OCI-LY7 (cell line): ENCODE measurements at regions not wholly inside any gene's neighbourhood (a gene's known extent, or its start where the extent isn't known, plus 50 kb on each side); places are given as distances from the start of the nearest gene placed in this dataset.

Experiments
- BruUV-seq: library from RNA; stranded (reverse); fragments of 400-500 nt; replicated peaks from 2 replicates; lab custom pipeline; 2021; lab: Mats Ljungman, UMichigan
- CTCF ChIA-PET: fragments of 300-600 bp; sonication (Branson Sonifier 250); formaldehyde crosslinking; loops from one replicate; lab custom pipeline; 2022; ENCODE audit warnings: antibody characterized with exemption; ENCODE audit not compliant: unreplicated experiment; lab: Charles Lee
- POLR2A ChIA-PET: fragments of 300-600 bp; sonication (Branson Sonifier 250); formaldehyde crosslinking; loops from one replicate; lab custom pipeline; 2022; ENCODE audit warnings: antibody characterized with exemption; lab: Charles Lee
- DNase-seq: peaks from one replicate; pipeline ENCODE4 v3.0.0-alpha.2; 2015; ENCODE audit warnings: low spot score
- H2AFZ ChIP-seq: fragments of 200-600 bp; sonication (generic), shearing (Covaris generic); 2 replicates; pipeline ENCODE4 v1.6.1; 2014; ENCODE audit warnings: mild to moderate bottlenecking, antibody characterized with exemption, low read length, moderate library complexity
- H3K27ac ChIP-seq: fragments of 200-600 bp; sonication (generic); 2 replicates; pipeline ENCODE4 v1.5.1; 2014; ENCODE audit warnings: mixed run types, low read depth, mild to moderate bottlenecking, moderate library complexity, low read length, inconsistent platforms; ENCODE audit not compliant: poor library complexity, severe bottlenecking
- H3K36me3 ChIP-seq: fragments of 200-600 bp; sonication (generic); 2 replicates; pipeline ENCODE4 v1.6.1; 2014; ENCODE audit warnings: mild to moderate bottlenecking, antibody characterized with exemption, low read length, moderate library complexity, mixed read lengths; ENCODE audit not compliant: insufficient read depth
- H3K4me1 ChIP-seq: fragments of 200-600 bp; sonication (generic); 2 replicates; pipeline ENCODE4 v1.5.1; 2014; ENCODE audit warnings: mild to moderate bottlenecking, low read length; ENCODE audit not compliant: insufficient read depth, poor library complexity, severe bottlenecking
- H3K4me2 ChIP-seq: fragments of 200-600 bp; sonication (generic); 2 replicates; pipeline ENCODE4 v1.6.1; 2014; ENCODE audit warnings: mild to moderate bottlenecking, low read length
- H3K4me3 ChIP-seq: fragments of 200-600 bp; sonication (generic); 2 replicates; pipeline ENCODE4 v1.5.1; 2014; ENCODE audit warnings: mild to moderate bottlenecking, low read depth, low read length; ENCODE audit not compliant: poor library complexity, severe bottlenecking
- H3K79me2 ChIP-seq: fragments of 200-600 bp; sonication (generic); 2 replicates; pipeline ENCODE4 v1.6.1; 2016; ENCODE audit warnings: low read depth, mild to moderate bottlenecking, low read length, moderate library complexity, mixed read lengths; ENCODE audit not compliant: insufficient read depth
- H3K9me2 ChIP-seq: fragments of 200-600 bp; sonication (generic); 2 replicates; pipeline ENCODE4 v1.6.1; 2016; ENCODE audit warnings: mild to moderate bottlenecking, low read length, mixed read lengths; ENCODE audit not compliant: insufficient read depth
- H3K9me3 ChIP-seq: fragments of 200-600 bp; sonication (generic); 2 replicates; pipeline ENCODE4 v1.6.1; 2014; ENCODE audit warnings: mild to moderate bottlenecking, mixed run types, low read length, mixed read lengths
- H4K20me1 ChIP-seq: fragments of 200-600 bp; sonication (generic); 2 replicates; pipeline ENCODE4 v1.6.1; 2014; ENCODE audit warnings: mild to moderate bottlenecking, antibody characterized with exemption, low read length, moderate library complexity, mixed read lengths; ENCODE audit not compliant: insufficient read depth
- EZH2phosphoT487 ChIP-seq: fragments of 200-600 bp; sonication (generic); IDR thresholded peaks from 2 replicates; pipeline ENCODE4 v1.6.1; 2018; ENCODE audit warnings: low read depth, borderline replicate concordance, mild to moderate bottlenecking, mixed run types, antibody characterized with exemption, low read length, moderate library complexity, mixed read lengths
- intact Hi-C: fragments of 100-400 bp; cut with micrococcal nuclease; formaldehyde crosslinking; loops from one replicate; pipeline ENCODE4 v1.10.0; 2022; ENCODE audit not compliant: unreplicated experiment
- TF ChIP-seq, protein P1 (sequence below): fragments of 200-600 bp; sonication (generic); conservative IDR thresholded peaks from 2 replicates; pipeline ENCODE4 v1.5.1; 2014; ENCODE audit warnings: mild to moderate bottlenecking, antibody characterized with exemption, low read length, moderate library complexity, mixed read lengths

GRCh38 chr4:115763051-115763450, 649.6 kb upstream of the NDST4 start:
- Histone ChIP-seq H3K9me3 (no peaks in the 10 kb centered on the region), H3K4me2 (no peak overlapping the region), H4K20me1 (no peaks in the 10 kb centered on the region), H3K9me2 (no peaks in the 10 kb centered on the region), H2AFZ (no peak overlapping the region), H3K4me3 (no peak overlapping the region), H3K36me3 (no peaks in the 10 kb centered on the region), H3K4me1 (no peaks in the 10 kb centered on the region), H3K27ac (no peak overlapping the region), H3K79me2 (no peaks in the 10 kb centered on the region)
- ChIA-PET POLR2A (interaction anchor here (0.5 to 0.6 kb wide), 3 partner anchors 58 to 1809 kb away, joined by 3 to 4 read pairs (median 4); no protein-coding TSS in a partner anchor), CTCF (no interaction called here)
- TF ChIP-seq EZH2phosphoT487: no peak
- TF ChIP-seq, protein P1, sequence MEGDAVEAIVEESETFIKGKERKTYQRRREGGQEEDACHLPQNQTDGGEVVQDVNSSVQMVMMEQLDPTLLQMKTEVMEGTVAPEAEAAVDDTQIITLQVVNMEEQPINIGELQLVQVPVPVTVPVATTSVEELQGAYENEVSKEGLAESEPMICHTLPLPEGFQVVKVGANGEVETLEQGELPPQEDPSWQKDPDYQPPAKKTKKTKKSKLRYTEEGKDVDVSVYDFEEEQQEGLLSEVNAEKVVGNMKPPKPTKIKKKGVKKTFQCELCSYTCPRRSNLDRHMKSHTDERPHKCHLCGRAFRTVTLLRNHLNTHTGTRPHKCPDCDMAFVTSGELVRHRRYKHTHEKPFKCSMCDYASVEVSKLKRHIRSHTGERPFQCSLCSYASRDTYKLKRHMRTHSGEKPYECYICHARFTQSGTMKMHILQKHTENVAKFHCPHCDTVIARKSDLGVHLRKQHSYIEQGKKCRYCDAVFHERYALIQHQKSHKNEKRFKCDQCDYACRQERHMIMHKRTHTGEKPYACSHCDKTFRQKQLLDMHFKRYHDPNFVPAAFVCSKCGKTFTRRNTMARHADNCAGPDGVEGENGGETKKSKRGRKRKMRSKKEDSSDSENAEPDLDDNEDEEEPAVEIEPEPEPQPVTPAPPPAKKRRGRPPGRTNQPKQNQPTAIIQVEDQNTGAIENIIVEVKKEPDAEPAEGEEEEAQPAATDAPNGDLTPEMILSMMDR: no peak
- intact Hi-C loops: no loop called here
- no peak for DNase-seq
- BruUV-seq: no TSS peak

- no peaks in the 10 kb centered on the region for H3K36me3 ChIP-seq
- H3K4me1 ChIP-seq: no peaks in the 10 kb centered on the region
- H2AFZ ChIP-seq: no peak overlapping the region
- no peak overlapping the region for H3K4me3 ChIP-seq
- TF ChIP-seq, protein P1: no peak
- TF ChIP-seq EZH2phosphoT487: no peak
- no peak overlapping the region for H3K27ac ChIP-seq
- DNase-seq: no peak
- no peaks in the 10 kb centered on the region for H3K9me2 ChIP-seq
- H3K79me2 ChIP-seq: no peaks in the 10 kb centered on the region
- BruUV-seq: no TSS peak
- intact Hi-C loops: no loop called here
- H3K9me3 ChIP-seq: no peaks in the 10 kb centered on the region
- no peaks in the 10 kb centered on the region for H4K20me1 ChIP-seq
- ChIA-PET POLR2A (no interaction called here), CTCF (no interaction called here)
- H3K4me2 ChIP-seq: no peak overlapping the region
Observed at GRCh38 chr4:115759231-115759630, 645.8 kb upstream of the NDST4 start.

DNA sequence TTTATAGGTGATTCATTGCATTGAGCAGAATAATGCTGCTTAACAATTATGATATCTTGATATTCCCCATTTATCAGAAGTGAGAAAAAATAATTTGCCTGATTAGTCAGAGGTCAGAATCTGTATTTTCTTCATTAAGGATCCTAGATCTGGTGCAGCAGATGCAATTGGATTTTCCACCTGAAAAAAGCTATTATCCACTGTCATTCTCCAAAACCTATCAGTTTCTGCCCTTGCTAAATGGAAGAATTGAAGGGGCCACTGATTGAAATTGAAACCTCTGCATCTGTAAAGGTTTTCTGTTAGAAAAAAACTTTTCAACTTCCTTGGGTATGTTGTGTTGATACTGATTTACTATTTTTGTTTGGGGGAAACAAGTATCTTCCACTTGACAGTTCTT, 636.0 kb upstream of the NDST4 start:
- POLR2A ChIA-PET: no interaction called here
- DNase-seq: no peak
- intact Hi-C loops: no loop called here
- Histone ChIP-seq H3K79me2 (no peaks in the 10 kb centered on the region), H4K20me1 (no peaks in the 10 kb centered on the region), H2AFZ (no peak overlapping the region), H3K4me3 (no peak overlapping the region), H3K9me2 (no peaks in the 10 kb centered on the region), H3K4me1 (no peaks in the 10 kb centered on the region), H3K27ac (no peak overlapping the region), H3K4me2 (no peak overlapping the region), H3K9me3 (no peaks in the 10 kb centered on the region), H3K36me3 (no peaks in the 10 kb centered on the region)
- BruUV-seq: no TSS peak
- CTCF ChIA-PET: no interaction called here
- no peak for TF ChIP-seq EZH2phosphoT487
- TF ChIP-seq, protein P1: no peak
